PC-9 (cell line): ENCODE measurements at regions not wholly inside any gene's neighbourhood (a gene's known extent, or its start where the extent isn't known, plus 50 kb on each side); places are given as distances from the start of the nearest gene placed in this dataset.

Source experiments
- CTCF ChIP-seq: fragments of 200-600 bp; sonication (generic); conservative IDR thresholded peaks from 2 replicates; pipeline ENCODE4 v1.6.1; 2017; ENCODE audit warnings: mixed run types, antibody characterized with exemption, mild to moderate bottlenecking, moderate library complexity
- EZH2 ChIP-seq: fragments of 200-600 bp; sonication (generic); IDR thresholded peaks from 2 replicates; pipeline ENCODE4 v1.8.0; 2017; ENCODE audit warnings: antibody characterized with exemption, low read depth

- TF ChIP-seq CTCF = no peak
- TF ChIP-seq EZH2 = no peak
Measured at GRCh38 chr5:29015523-29015922, 1977.1 kb upstream of the CDH9 start.
